NCI-H2107 (cell line): ENCODE measurements at regions not wholly inside any gene's neighbourhood (a gene's known extent, or its start where the extent isn't known, plus 50 kb on each side); places are given as distances from the start of the nearest gene placed in this dataset.

Experiments used
- DNase-seq: peaks from one replicate; lab custom pipeline; 2025; lab: John Stamatoyannopoulos, UW

DNA sequence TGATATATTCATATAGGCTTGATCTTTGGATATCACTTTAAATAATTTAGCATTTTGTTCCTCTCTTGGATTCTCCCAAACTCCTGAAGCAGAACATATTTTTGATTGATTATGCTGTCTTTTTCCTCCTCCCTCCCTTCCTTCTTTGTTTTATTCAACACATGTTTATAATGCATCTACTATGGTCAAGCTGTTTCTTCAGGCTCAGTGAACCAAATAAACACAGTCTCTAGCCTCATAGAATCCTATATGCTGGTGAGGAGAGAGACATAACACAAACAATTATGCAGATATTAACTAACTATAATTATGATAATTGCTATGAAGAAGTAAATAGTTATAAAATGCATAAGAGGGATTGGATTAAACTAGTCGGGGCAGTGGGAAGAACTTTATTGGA lies 1023.6 kb upstream of the RAG2 start:
- no peak for DNase-seq

DNA sequence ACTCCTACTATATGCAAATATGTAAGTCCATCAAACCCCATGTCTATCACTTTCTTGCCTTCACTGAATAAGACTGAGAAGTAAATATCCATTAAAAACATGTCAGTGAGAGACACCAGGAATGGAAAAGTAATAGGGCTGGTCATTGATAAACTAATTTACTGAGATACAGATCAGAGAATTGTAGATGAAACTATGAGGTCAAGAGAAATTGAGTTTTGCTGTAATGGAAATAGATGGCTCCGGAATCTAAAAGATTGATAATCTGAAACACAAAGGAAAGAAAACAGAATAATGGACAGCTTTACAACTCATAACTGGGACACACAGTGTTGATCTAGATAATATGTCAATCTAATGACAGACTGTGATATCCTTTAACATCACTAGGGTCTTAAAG lies 1018.3 kb upstream of the RAG2 start:
- DNase-seq, result no peak

DNA sequence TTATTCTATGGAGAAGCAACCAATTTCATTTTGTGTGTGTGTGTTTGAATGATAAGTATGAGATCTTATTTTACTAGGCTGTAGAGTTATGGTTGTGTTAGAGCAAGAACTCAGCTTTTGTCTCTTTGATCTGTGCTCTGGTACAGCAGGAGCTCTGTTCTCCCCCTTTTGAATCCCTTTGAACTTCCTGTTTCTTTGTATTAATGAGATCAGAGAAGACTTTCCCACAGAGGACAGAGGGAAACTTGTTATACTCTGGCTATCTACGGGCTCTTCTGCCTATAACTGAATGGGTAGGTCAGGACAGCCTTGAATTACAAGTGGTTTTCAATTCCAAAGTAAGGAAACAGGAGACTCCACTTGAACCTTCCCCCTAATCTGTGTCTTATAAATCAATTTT lies 1015.0 kb upstream of the RAG2 start:
- no peak for DNase-seq

GRCh38 chr11:37612146-37612545 lies 1014.1 kb upstream of the RAG2 start:
- no peak for DNase-seq

GRCh38 chr11:37605229-37605628 lies 1007.2 kb upstream of the RAG2 start:
- DNase-seq, result no peak

GRCh38 chr11:37598381-37598780 lies 1000.3 kb upstream of the RAG2 start:
- no peak for DNase-seq

DNA sequence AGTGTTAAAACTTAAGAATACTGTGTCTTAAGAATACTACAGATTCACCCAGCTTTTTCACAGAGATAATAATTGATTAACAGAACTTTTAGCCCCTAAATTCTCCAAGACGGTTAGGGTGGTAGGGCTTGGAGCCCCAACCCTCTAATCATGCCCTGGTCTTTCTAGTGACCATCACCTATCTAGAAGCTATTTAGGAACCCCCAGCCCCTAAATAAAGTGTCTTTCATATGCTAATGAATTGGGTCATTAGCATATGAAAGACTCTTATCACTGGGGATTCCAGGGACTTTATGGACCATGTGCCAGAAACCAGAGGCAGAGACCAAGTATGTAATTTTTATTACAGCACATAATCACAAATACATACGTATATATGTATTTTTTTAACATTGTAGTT lies 999.7 kb upstream of the RAG2 start:
- DNase-seq, result no peak

GRCh38 chr11:37595845-37596244 lies 997.8 kb upstream of the RAG2 start:
- DNase-seq, result no peak

DNA sequence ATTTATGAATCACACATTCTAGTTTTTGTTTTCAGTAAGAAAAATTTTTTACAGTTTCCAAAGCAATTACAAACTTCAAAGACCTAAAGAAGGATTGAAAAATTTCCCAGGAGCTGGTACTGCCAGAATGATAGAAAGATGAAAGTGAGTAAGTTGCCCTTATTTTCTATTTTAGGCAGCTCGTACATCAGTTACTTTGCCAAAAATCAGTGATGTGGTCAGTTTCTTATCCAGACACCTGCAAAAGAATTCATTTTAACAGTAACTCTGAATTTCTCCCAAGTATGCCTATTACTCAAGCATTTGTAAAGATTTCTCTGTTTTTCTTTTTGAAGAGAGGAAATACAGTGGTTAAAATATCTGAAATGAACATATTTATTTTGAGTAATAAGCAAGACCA lies 976.3 kb upstream of the RAG2 start:
- DNase-seq, result no peak

- DNase-seq, result no peak
These were observed 974.6 kb upstream of the RAG2 start for GRCh38 chr11:37572491-37573171.

DNA sequence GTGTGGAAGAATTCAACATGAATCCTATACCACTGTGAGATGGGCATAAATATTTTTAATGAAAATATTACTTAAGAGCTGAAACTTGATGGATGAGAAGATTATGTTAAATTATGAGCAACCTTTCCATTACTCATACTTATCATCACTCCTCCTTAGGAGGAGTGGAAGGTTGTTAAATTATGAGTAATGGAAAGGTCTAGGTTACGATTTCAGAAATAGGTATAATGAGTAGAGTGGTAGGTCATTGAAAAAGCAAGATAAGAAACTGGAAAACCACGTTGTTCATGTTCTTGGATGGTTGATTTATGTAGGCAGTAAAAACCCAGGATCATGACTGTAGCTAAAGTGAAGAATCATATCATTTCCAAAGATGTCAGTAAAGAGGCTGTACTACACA lies 973.2 kb upstream of the RAG2 start:
- DNase-seq, result no peak

- DNase-seq, result no peak
These were observed 963.0 kb upstream of the RAG2 start for GRCh38 chr11:37560991-37561390.

DNA sequence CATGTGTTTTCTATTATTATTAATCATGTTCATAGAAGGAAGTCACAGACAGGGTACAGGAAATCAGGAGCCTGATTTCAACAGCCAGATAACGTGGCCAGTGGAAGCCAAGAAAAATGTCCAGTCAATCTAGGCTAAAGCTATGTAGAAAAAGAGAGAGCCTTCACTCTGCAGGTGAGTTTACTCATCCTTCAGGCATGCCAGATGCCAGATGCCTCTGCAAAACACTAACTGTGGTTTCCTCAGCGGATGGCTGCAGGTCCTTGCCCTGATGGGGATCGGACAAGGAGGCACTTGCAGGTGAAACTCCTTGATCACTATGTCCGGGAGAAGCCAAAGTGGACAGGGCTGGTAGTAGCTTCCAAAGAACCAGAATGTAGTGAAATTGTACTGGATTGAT lies 962.3 kb upstream of the RAG2 start:
- no peak for DNase-seq

GRCh38 chr11:37558619-37559210 lies 960.7 kb upstream of the RAG2 start:
- DNase-seq, result no peak

- DNase-seq, result no peak
These were observed 960.0 kb upstream of the RAG2 start for GRCh38 chr11:37557990-37558389.

GRCh38 chr11:37552284-37552683 lies 954.2 kb upstream of the RAG2 start:
- no peak for DNase-seq

GRCh38 chr11:37544491-37544890 lies 946.5 kb upstream of the RAG2 start:
- no peak for DNase-seq

- DNase-seq, result no peak
These were observed 935.8 kb upstream of the RAG2 start for GRCh38 chr11:37533830-37534229.

DNA sequence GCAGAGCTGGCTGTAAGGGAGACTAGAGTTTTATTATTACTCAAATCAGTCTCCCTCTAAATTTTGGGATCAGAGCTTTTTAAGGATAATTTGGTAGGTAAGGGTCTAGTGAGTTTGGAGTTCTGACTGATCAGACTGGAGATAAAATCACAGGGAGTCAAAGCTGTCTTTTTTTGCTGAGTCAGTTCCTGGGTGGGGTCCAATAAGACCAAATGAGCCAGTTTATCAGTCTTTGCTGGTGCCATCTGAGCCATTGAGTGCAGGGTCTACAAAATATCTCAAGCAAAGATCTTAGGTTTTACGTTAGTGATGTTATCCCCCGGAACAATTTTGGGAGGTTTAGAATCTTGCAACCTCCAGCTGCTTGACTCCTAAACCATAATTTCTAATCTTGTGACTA lies 935.1 kb upstream of the RAG2 start:
- DNase-seq, result no peak

DNA sequence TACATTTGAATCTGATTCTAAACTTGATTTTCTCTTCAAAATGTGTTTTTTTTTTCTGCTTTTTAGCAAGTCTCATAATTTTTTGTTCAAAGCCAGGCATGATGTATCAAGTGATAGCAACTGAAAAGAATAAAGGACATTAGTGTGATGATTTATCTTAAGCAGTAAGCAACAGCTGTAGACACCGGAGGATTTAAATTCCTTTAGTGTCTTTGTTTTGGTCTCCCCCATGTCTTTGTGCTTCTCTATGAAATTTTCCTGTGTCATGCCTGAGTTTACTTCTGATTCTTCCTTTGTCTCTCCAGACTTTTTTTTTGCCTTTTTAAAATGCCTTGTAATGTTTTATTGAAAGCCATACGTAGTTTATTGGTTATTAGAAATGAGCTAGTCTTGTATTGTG lies 934.2 kb upstream of the RAG2 start:
- DNase-seq, result no peak

- DNase-seq, result no peak
These were observed 929.5 kb upstream of the RAG2 start for GRCh38 chr11:37527545-37527944.

GRCh38 chr11:37525336-37525735 lies 927.3 kb upstream of the RAG2 start:
- DNase-seq, result no peak

GRCh38 chr11:37519781-37520180 lies 921.7 kb upstream of the RAG2 start:
- no peak for DNase-seq

DNA sequence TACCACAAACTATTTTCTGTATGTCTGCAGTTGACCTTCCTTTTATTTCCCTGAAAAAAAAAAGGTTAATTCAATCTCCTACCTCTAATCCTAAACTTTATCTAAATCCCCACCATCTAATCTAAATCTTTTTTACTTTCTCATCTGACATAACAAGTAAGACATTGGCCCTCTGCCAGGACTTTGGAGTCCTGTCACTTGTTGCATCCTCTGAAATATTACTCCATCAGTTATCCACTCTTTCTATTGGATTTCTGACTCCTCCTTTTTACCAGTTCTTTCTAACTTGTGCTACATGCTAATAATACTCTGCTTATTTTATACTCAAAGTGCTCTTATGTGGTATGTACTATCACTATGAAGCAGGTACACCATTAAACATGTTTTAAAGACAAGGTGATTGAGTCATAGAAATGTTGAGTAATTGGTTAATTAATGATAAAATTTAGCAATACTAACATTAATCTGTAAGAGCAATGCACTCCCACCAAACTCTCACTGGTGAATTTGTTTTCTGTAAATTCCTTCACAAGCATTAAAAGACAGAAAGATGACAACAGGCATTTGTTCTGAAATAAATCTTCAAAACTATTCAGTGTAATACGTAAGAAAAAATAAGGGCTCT lies 914.2 kb upstream of the RAG2 start:
- DNase-seq, result no peak
